Erythroblast (primary cell): ENCODE measurements at regions not wholly inside any gene's neighbourhood (a gene's known extent, or its start where the extent isn't known, plus 50 kb on each side); places are given as distances from the start of the nearest gene placed in this dataset.

Experiments used
- GATA1 ChIP-seq: IDR thresholded peaks from 2 replicates; pipeline ENCODE4 v1.6.1; 2011; ENCODE audit warnings: low read depth, mild to moderate bottlenecking, control low read depth, low read length, moderate library complexity
- POLR2A ChIP-seq: IDR thresholded peaks from 2 replicates; pipeline ENCODE4 v1.6.1; 2011; ENCODE audit warnings: mild to moderate bottlenecking, low read length

GRCh38 chrX:84729408-84729807 is 227.2 kb upstream of the HDX start:
- no peak for TF ChIP-seq POLR2A
- no peak for TF ChIP-seq GATA1
